Activated CD8-positive, alpha-beta memory T cell treated with anti-CD3 and anti-CD28 coated beads, Interleukin-2, amount 10 ng/mL, durations not matched to agents 7 days and 5 days (primary cell): ENCODE measurements at regions not wholly inside any gene's neighbourhood (a gene's known extent, or its start where the extent isn't known, plus 50 kb on each side); places are given as distances from the start of the nearest gene placed in this dataset.

Experiments used
- ATAC-seq: fragments of 150-1000 bp; cut with Tn5 transposase; one replicate; pipeline ENCODE4 v1.10.0; 2021; ENCODE audit warnings: moderate library complexity
- CTCF ChIA-PET: fragments of 350-600 bp; sonication (Branson Sonifier 250); formaldehyde crosslinking; loops from one replicate; lab custom pipeline; 2021; ENCODE audit warnings: antibody characterized with exemption; lab: Charles Lee
- DNase-seq: peaks from one replicate; pipeline ENCODE4 v3.0.0-alpha.2; 2020
- H3K27ac Mint-ChIP-seq: one replicate; pipeline ENCODE4 v1.8.0; 2021; ENCODE audit warnings: mild to moderate bottlenecking, mixed read lengths
- H3K27me3 Mint-ChIP-seq: one replicate; pipeline ENCODE4 v1.8.0; 2021; ENCODE audit warnings: mixed read lengths
- H3K36me3 Mint-ChIP-seq: one replicate; pipeline ENCODE4 v1.8.0; 2021; ENCODE audit warnings: mild to moderate bottlenecking, mixed read lengths
- H3K4me1 Mint-ChIP-seq: one replicate; pipeline ENCODE4 v1.8.0; 2021; ENCODE audit warnings: mixed read lengths
- H3K4me3 Mint-ChIP-seq: one replicate; pipeline ENCODE4 v1.8.0; 2021; ENCODE audit warnings: mild to moderate bottlenecking, moderate library complexity, mixed read lengths
- H3K9me3 Mint-ChIP-seq: one replicate; pipeline ENCODE4 v1.8.0; 2022; ENCODE audit warnings: low read depth, mixed read lengths

- no peak for DNase-seq
- Mint-ChIP-seq H3K4me1 (no peaks in the 10 kb centered on the region), H3K27me3 (no peaks in the 10 kb centered on the region), H3K9me3 (no peaks in the 10 kb centered on the region), H3K36me3 (no peaks in the 10 kb centered on the region), H3K27ac (no peak overlapping the region), H3K4me3 (no peak overlapping the region)
- CTCF ChIA-PET: no interaction called here
- no peak for ATAC-seq
These were observed 102.6 kb upstream of the SMIM21 start for GRCh38 chr18:75530118-75530517.

GRCh38 chr18:75529394-75529793 is 101.9 kb upstream of the SMIM21 start:
- CTCF ChIA-PET: no interaction called here
- Mint-ChIP-seq H3K27ac (no peak overlapping the region), H3K36me3 (no peaks in the 10 kb centered on the region), H3K9me3 (no peaks in the 10 kb centered on the region), H3K27me3 (no peaks in the 10 kb centered on the region), H3K4me3 (no peak overlapping the region), H3K4me1 (no peaks in the 10 kb centered on the region)
- no peak for DNase-seq
- no peak for ATAC-seq

DNA sequence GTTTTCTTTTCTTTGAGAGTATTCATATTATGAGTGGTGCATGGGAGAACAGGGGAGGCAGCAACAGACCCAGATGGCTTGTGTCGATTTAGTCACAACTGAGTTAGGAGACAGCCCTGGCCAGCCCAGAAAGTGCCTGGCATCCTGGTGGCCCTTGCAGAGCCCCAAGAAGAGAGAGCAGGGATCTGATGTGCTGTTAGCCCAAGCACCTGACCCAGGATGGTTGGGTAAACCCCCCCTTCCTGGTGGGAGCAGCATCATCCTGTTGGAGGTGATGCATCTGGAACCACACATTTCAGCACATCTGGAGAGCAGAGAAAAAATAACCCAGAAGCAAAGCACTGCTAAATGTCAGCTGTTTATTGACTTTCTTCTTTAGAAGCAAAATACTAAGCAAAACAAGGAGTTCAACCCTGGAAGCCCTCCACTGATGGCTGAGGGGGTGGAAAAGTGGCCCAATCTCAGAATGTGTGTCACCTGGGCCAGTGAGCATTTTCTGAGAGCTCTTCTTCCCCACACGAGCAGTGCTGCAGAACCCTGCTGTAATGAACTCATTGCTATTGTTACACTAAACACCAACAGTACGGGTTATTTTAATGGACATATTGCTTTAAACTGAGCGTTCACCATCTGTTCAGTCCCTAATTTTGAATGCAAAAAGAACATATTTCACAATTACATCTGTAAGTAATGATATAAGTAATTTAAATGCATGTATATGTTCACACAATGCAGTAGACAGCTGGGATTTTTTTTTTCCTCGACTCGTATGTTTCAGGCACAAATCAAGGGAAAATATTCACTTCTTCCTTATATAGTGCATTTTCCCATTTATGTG is 100.6 kb upstream of the SMIM21 start:
- Mint-ChIP-seq H3K4me1 (no peaks in the 10 kb centered on the region), H3K36me3 (no peaks in the 10 kb centered on the region), H3K27me3 (no peaks in the 10 kb centered on the region), H3K4me3 (no peak overlapping the region), H3K9me3 (no peaks in the 10 kb centered on the region), H3K27ac (no peak overlapping the region)
- CTCF ChIA-PET: no interaction called here
- DNase-seq: no peak
- ATAC-seq: no peak

DNA sequence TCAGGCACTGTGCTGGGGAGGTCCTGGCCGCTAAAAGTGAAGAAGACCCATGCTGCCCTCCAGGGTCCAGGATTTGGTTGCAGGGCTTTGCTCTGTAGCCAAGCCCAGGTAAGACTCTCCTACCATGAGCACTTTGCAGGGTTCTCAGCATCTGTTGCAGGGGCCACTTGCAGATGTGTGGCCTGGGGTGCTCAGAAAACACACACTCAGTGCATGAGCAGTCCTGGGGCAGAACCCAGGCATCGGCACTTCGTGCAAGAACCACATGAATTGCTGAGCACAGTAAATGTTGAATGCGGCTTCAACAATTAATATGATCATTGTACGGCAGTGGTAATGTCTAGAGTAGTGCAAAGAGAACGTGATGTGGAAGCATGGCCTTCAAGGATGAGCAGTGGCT is 98.5 kb upstream of the SMIM21 start:
- no peaks in the 10 kb centered on the region for H3K36me3 Mint-ChIP-seq
- no peaks in the 10 kb centered on the region for H3K4me1 Mint-ChIP-seq
- H3K9me3 Mint-ChIP-seq: no peaks in the 10 kb centered on the region
- no peaks in the 10 kb centered on the region for H3K27me3 Mint-ChIP-seq
- H3K27ac Mint-ChIP-seq: no peak overlapping the region
- DNase-seq (no peak), ATAC-seq (no peak)
- H3K4me3 Mint-ChIP-seq: no peak overlapping the region
- CTCF ChIA-PET: no interaction called here

DNA sequence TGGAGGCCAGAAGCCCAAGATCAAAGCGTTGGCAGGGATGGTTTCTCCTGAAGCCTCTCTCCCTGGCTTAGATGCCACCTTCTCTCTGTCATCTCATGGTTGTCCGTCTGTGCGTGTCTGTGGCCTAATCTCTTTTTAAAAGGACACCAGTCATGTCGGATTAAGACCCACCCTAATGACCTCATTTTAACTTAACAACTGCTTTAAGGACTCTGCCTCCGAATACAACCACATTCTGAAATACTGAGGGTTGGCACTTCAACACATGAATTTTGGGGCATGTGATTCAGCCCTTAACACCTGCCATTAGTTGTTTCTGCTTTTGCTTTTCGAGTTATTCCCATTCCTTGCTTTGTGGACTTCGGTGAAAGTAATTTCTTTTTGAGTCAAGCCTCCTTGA is 97.8 kb upstream of the SMIM21 start:
- Mint-ChIP-seq H3K36me3 (no peaks in the 10 kb centered on the region), H3K27ac (no peak overlapping the region), H3K27me3 (no peaks in the 10 kb centered on the region), H3K9me3 (no peaks in the 10 kb centered on the region), H3K4me1 (no peaks in the 10 kb centered on the region), H3K4me3 (no peak overlapping the region)
- ATAC-seq: no peak
- CTCF ChIA-PET: no interaction called here
- DNase-seq: no peak

DNA sequence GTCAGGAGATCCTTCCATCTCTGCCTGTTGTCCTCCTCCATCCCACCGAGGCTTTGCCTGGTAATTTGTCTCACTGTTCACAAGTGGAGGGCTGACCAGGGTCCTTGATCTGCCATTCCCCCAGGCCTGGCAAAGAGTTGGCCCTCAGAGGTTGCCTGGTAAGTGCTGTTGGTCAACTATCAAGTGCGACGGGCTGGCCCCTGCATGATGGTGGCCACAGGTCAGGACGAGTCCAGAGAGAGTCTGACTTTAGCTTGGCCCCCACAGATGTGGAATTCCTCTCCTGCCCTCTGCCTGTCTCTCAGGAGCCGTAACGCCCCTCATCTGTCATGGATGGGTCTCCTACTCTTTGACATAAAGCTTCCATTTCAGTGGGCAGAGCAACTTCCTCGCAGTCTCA is 97.3 kb upstream of the SMIM21 start:
- DNase-seq: no peak
- Mint-ChIP-seq H3K4me3 (no peak overlapping the region), H3K9me3 (no peaks in the 10 kb centered on the region), H3K27me3 (no peaks in the 10 kb centered on the region), H3K4me1 (no peaks in the 10 kb centered on the region), H3K27ac (no peak overlapping the region), H3K36me3 (no peaks in the 10 kb centered on the region)
- no peak for ATAC-seq
- CTCF ChIA-PET: no interaction called here

DNA sequence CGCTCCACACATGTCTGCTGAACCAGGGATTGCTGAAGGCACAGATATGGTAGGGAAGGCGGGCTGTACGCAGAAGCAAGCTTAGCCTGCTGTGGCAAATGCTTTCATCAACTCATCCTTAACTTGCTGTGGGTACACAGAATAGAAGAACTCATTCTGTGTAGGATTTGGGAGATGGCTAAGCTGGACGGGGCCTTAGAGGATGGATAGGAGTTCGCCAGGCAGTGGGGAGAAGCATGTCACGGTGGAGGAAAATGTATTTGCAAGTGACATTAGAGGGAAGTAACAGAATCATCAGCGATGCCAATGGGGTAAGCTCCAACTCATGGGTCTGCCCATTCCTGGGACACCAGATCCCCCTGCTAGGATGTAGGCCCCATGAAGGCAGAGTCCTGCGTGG is 96.7 kb upstream of the SMIM21 start:
- Mint-ChIP-seq H3K4me3 (no peak overlapping the region), H3K4me1 (no peaks in the 10 kb centered on the region), H3K9me3 (no peaks in the 10 kb centered on the region), H3K27me3 (peaks cover 4% of the 10 kb centered on the region), H3K27ac (no peak overlapping the region), H3K36me3 (no peaks in the 10 kb centered on the region)
- ATAC-seq (no peak), DNase-seq (no peak)
- CTCF ChIA-PET: no interaction called here

GRCh38 chr18:75521816-75522215 is 94.3 kb upstream of the SMIM21 start:
- DNase-seq (no peak), ATAC-seq (no peak)
- H3K27ac Mint-ChIP-seq: no peak overlapping the region
- peaks cover 4% of the 10 kb centered on the region for H3K27me3 Mint-ChIP-seq
- CTCF ChIA-PET: no interaction called here
- no peaks in the 10 kb centered on the region for H3K4me1 Mint-ChIP-seq
- H3K4me3 Mint-ChIP-seq: no peak overlapping the region
- H3K36me3 Mint-ChIP-seq: no peaks in the 10 kb centered on the region
- no peaks in the 10 kb centered on the region for H3K9me3 Mint-ChIP-seq

GRCh38 chr18:75518007-75518406 is 90.5 kb upstream of the SMIM21 start:
- Mint-ChIP-seq H3K9me3 (no peaks in the 10 kb centered on the region), H3K36me3 (no peaks in the 10 kb centered on the region), H3K4me3 (no peak overlapping the region), H3K4me1 (no peaks in the 10 kb centered on the region), H3K27ac (no peak overlapping the region), H3K27me3 (peaks cover 4% of the 10 kb centered on the region)
- no peak for ATAC-seq
- no peak for DNase-seq
- CTCF ChIA-PET: no interaction called here

GRCh38 chr18:75517286-75517685 is 89.8 kb upstream of the SMIM21 start:
- Mint-ChIP-seq H3K9me3 (no peaks in the 10 kb centered on the region), H3K27me3 (peaks cover 4% of the 10 kb centered on the region), H3K27ac (no peak overlapping the region), H3K4me1 (no peaks in the 10 kb centered on the region), H3K36me3 (no peaks in the 10 kb centered on the region), H3K4me3 (no peak overlapping the region)
- CTCF ChIA-PET: no interaction called here
- no peak for DNase-seq
- ATAC-seq: no peak

DNA sequence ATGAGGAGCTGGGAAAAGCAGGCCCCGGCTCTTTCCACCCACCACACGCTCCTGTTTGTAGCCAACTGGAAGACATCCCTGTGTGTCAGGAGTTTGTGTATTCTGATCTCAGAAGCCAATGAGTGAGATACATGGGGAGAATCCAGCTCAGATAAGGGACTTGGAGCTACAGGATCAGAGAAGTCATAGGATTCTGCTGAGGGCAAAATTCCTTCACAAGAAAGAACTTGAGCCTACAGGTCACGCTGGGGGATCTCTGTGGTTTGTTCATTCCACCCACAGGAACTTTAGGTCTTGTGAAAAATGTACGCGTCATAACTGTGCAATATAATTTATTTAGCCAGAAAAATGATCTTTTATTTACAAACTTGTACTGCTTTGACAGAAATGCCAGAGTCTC is 80.1 kb upstream of the SMIM21 start:
- Mint-ChIP-seq H3K27ac (no peak overlapping the region), H3K4me1 (no peaks in the 10 kb centered on the region), H3K4me3 (no peak overlapping the region), H3K27me3 (peaks cover 13% of the 10 kb centered on the region), H3K9me3 (peaks cover 6% of the 10 kb centered on the region), H3K36me3 (no peaks in the 10 kb centered on the region)
- no peak for ATAC-seq
- CTCF ChIA-PET: no interaction called here
- DNase-seq: no peak

GRCh38 chr18:75506913-75507312 is 79.4 kb upstream of the SMIM21 start:
- Mint-ChIP-seq H3K27ac (no peak overlapping the region), H3K9me3 (peaks cover 4% of the 10 kb centered on the region)

DNA sequence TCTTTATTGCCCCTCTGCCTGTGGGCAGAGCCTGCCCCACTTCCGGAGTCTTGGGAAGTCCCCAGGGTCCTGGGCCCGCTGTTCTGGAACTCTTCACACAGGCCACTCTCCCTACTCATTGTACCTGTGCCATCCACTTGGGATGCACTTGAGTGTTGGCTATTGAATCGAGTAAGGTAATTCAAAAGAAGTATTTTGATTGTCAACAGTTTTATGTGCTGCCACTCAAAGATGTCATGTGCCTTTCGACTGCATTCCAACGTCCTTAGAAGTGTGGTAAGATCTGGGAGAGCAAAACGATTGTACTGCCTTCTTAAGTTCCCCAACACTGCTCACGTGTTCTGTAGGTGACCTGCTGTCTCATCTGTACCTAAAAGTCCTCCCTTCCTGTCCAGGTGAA is 77.0 kb upstream of the SMIM21 start:
- Mint-ChIP-seq H3K4me3 (no peak overlapping the region), H3K27ac (no peak overlapping the region), H3K9me3 (no peaks in the 10 kb centered on the region), H3K4me1 (no peaks in the 10 kb centered on the region), H3K36me3 (no peaks in the 10 kb centered on the region), H3K27me3 (peaks cover 25% of the 10 kb centered on the region)
- DNase-seq (no peak), ATAC-seq (no peak)
- CTCF ChIA-PET: no interaction called here

More at GRCh38 chr18:75506913-75507312, 79.4 kb upstream of the SMIM21 start:
- peaks cover 17% of the 10 kb centered on the region for H3K27me3 Mint-ChIP-seq
- CTCF ChIA-PET: no interaction called here
- H3K4me1 Mint-ChIP-seq: no peaks in the 10 kb centered on the region
- no peak overlapping the region for H3K4me3 Mint-ChIP-seq
- H3K36me3 Mint-ChIP-seq: no peaks in the 10 kb centered on the region
- ATAC-seq (no peak), DNase-seq (no peak)

DNA sequence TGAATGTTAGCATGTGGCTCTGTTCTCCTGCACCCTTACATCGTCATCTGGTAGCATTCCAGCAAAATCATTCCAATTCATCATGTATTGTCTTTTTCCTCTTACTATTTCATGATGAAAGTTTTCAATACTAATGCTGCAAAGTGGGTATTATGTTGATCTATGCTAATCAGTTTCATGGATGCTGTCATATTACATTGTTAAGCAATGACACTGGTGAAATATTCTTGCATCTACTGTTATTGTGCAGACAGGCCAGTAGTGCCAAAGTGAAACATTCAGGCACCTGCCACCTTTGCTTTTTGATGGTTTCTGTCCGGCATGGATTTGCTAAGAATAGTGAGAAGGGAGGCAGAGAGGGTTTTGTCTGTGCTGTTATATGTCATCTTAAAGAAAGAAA is 76.1 kb upstream of the SMIM21 start:
- Mint-ChIP-seq H3K36me3 (no peaks in the 10 kb centered on the region), H3K4me3 (no peak overlapping the region), H3K27me3 (peaks cover 32% of the 10 kb centered on the region), H3K4me1 (no peaks in the 10 kb centered on the region), H3K9me3 (no peaks in the 10 kb centered on the region), H3K27ac (no peak overlapping the region)
- no peak for DNase-seq
- no peak for ATAC-seq
- CTCF ChIA-PET: no interaction called here
